Esophagus squamous epithelium (tissue), 5 donors: ENCODE measurements at regions not wholly inside any gene's neighbourhood (a gene's known extent, or its start where the extent isn't known, plus 50 kb on each side); places are given as distances from the start of the nearest gene placed in this dataset.

Source experiments
- DNase-seq: peaks from one replicate; lab custom pipeline; 2025; lab: John Stamatoyannopoulos, UW
- H3K27ac ChIP-seq, 4 donors: fragments of 200-600 bp; sonication (generic); one replicate each; pipeline ENCODE4 v1.5.1; 2016 to 2019; ENCODE audit warnings: mild to moderate bottlenecking in 1 of 4
- H3K27me3 ChIP-seq, 4 donors: fragments of 200-600 bp; sonication (generic); 1 replicate in 3 of 4; 2 replicates in 1 of 4; pipeline versions ENCODE4 v1.5.1 to v1.6.0; 2017 to 2021; ENCODE audit warnings: antibody characterized with exemption in 1 of 4
- H3K36me3 ChIP-seq, 3 donors: fragments of 200-600 bp; sonication (generic); one replicate each; pipeline ENCODE4 v1.5.1; 2016 to 2019
- H3K4me1 ChIP-seq, 3 donors: fragments of 200-600 bp; sonication (generic); one replicate each; pipeline ENCODE4 v1.5.1; 2017 to 2019
- H3K4me3 ChIP-seq, 4 donors: fragments of 200-600 bp; sonication (generic); 1 replicate in 3 of 4; 2 replicates in 1 of 4; pipeline ENCODE4 v1.5.1; 2016 to 2019; ENCODE audit warnings: mild to moderate bottlenecking in 2 of 4, moderate library complexity in 1 of 4
- H3K9me3 ChIP-seq, 3 donors: fragments of 200-600 bp; sonication (generic); one replicate each; pipeline ENCODE4 v1.5.1; 2016 to 2019
- POLR2A ChIP-seq, 4 donors: fragments of 450-650 bp; IDR thresholded peaks; one replicate each; pipeline ENCODE4 v1.6.1; 2017; ENCODE audit warnings: antibody characterized with exemption in 4 of 4, mild to moderate bottlenecking in 4 of 4, moderate library complexity in 3 of 4
- WGBS, 2 donors: methylation state at CpG; one replicate each; pipeline ENCODE4 v1.1.5; 2018; 5-methylcytosine and 5-hydroxymethylcytosine counted together
- intact Hi-C: fragments of 100-400 bp; cut with DNase I; formaldehyde crosslinking; loops from one replicate; pipeline ENCODE4 v1.15.0; 2022
- TF ChIP-seq, protein P1 (sequence below), 6 experiments: fragments of 450-650 bp in 4 of 6; fragments of 200-600 bp in 2 of 6; sonication (generic) in 2 of 6; IDR thresholded peaks; one replicate each; pipeline ENCODE4 v1.5.1; 2016 to 2019; ENCODE audit warnings: antibody characterized with exemption in 6 of 6, mild to moderate bottlenecking in 4 of 6, moderate library complexity in 4 of 6
- donor health status: DM: yes; HTN: yes; CAD: no.

DNA sequence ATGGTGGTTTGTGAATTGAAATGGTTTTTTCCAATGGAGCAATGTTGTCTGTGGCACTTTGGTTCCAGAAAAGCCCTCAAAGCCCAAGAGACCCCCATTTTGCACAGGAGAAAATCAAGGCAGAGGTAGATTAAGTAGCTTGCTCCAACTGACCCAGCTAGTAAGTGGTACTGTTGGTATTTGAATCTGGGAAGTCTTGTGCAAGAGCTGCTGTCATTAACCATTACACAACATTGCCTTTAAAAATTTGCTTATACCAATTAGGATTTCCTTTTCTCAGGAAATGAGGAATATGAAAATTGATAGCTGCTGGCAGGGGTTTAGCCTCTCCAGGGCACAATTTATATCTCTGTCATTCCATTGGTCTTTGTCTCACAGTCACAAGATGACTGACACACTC lies 102.4 kb upstream of the UBE3A start:
- intact Hi-C loops, result no loop called here
- H3K4me1 ChIP-seq, result peaks cover 6 to 31% (median 12%) of the 10 kb centered on the region in 3 donors
- no peak for TF ChIP-seq POLR2A (IDR thresholded peaks at IDR 0.05)
- TF ChIP-seq, protein P1, sequence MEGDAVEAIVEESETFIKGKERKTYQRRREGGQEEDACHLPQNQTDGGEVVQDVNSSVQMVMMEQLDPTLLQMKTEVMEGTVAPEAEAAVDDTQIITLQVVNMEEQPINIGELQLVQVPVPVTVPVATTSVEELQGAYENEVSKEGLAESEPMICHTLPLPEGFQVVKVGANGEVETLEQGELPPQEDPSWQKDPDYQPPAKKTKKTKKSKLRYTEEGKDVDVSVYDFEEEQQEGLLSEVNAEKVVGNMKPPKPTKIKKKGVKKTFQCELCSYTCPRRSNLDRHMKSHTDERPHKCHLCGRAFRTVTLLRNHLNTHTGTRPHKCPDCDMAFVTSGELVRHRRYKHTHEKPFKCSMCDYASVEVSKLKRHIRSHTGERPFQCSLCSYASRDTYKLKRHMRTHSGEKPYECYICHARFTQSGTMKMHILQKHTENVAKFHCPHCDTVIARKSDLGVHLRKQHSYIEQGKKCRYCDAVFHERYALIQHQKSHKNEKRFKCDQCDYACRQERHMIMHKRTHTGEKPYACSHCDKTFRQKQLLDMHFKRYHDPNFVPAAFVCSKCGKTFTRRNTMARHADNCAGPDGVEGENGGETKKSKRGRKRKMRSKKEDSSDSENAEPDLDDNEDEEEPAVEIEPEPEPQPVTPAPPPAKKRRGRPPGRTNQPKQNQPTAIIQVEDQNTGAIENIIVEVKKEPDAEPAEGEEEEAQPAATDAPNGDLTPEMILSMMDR (IDR thresholded peaks at IDR 0.05), result no peak
- H3K9me3 ChIP-seq, result no peaks in the 10 kb centered on the region
- no peak overlapping the region for H3K4me3 ChIP-seq
- no peaks in the 10 kb centered on the region for H3K27me3 ChIP-seq
- no peak overlapping the region for H3K27ac ChIP-seq
- no peaks in the 10 kb centered on the region for H3K36me3 ChIP-seq
- DNase-seq, result no peak

DNA sequence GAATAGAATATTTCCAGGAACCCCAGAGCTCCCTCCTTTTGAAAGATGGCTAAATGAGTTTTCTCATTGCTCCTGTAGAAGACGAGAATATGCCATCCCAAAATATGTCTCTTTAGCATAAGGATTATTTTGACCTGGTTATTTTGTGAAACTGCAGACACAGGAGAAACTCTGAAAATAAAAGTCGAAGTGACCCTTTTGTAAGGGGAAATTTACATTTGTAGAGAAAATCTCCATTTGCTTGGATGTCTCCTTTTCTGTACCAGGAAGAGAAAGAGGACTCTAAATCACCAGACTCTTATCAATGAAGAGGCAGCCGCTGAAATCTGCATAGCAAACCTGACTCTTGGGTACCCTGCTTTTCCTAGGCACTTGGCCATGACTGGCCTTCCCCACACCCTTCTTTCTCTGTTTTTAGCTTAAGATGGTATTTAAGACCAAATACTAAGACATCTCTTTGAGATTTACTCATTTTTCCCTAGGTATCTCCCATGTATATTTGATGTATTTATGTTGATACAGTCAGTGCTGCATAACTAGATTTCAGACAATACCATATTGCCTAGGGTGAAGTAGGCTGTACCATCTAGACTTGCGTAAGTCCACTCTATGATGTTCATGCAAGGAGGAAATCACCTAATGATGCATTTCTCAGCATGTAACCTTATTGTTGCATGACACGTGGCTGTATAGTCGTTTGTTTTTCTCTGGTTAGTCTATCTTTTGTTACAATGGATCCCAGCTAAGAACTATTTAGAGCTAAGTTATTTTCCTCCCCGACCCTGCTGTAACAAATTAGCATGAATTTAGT lies 98.2 kb upstream of the UBE3A start:
- no peak for DNase-seq
- no peak overlapping the region for H3K4me3 ChIP-seq
- no peak for TF ChIP-seq POLR2A (IDR thresholded peaks at IDR 0.05)
- TF ChIP-seq, protein P1 (IDR thresholded peaks at IDR 0.05), result no peak
- WGBS, 2 donors, result 60 to 62% methylated on average over 7 of the region's 7 CpGs
- H3K36me3 ChIP-seq, result no peaks in the 10 kb centered on the region
- H3K27me3 ChIP-seq, result no peaks in the 10 kb centered on the region
- no peaks in the 10 kb centered on the region for H3K9me3 ChIP-seq
- peaks cover 0 to 8% (median 0%) of the 10 kb centered on the region in 3 donors for H3K4me1 ChIP-seq
- no peak overlapping the region for H3K27ac ChIP-seq
- intact Hi-C loops, result no loop called here

DNA sequence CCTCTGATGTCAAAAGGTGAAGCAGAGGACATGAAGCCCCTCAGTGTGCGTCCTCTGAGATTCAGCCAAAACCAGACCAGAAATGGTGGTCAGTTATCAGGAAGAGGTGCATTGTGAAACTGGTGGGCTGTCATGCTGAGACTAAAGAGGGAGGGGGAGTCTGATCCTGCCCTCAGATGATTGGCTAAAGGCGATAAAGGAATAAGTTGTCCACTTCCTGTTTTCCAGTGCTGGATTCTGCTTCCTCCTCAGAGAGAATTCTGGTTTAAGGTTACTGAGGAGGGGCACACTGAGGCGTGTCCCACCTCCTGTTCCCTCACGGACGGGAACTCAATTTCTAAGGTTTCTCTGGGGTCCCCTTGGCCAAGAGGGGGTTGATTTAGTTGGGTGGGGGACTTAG lies 97.0 kb upstream of the UBE3A start:
- Histone ChIP-seq H3K4me1 (peaks cover 0 to 16% (median 0%) of the 10 kb centered on the region in 3 donors), H3K36me3 (no peaks in the 10 kb centered on the region), H3K4me3 (no peak overlapping the region), H3K27me3 (no peaks in the 10 kb centered on the region), H3K27ac (no peak overlapping the region), H3K9me3 (no peaks in the 10 kb centered on the region)
- no peak for TF ChIP-seq POLR2A (IDR thresholded peaks at IDR 0.05)
- TF ChIP-seq, protein P1 (IDR thresholded peaks at IDR 0.05), result no peak
- DNase-seq, result no peak
- intact Hi-C loops, result no loop called here
- WGBS, 2 donors, result 71 to 75% methylated on average over 5 of the region's 5 CpGs

DNA sequence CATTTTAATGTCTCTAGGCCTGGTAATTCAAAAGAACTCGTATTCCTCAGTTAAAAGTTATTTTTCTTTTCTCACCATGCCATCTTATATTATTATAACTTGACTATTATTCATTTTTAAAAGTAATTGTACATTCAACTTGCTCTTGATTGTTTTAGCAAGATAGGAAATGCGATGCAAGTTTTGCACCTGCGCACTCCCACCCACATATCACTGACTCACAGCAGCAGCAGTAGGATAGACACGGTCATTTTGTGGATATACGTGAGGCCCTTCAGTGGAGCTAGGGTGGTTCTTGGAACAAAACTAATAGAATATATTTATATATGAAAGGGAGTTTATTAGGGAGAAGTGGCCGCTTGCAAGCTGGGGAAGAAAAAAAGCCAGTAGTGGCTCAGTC lies 95.5 kb upstream of the UBE3A start:
- Histone ChIP-seq H3K4me1 (peaks cover 0 to 16% (median 0%) of the 10 kb centered on the region in 3 donors), H3K4me3 (no peak overlapping the region), H3K27ac (no peak overlapping the region), H3K9me3 (no peaks in the 10 kb centered on the region), H3K36me3 (no peaks in the 10 kb centered on the region), H3K27me3 (no peaks in the 10 kb centered on the region)
- WGBS, 2 donors, result 88 to 90% methylated on average over 6 of the region's 6 CpGs
- DNase-seq, result no peak
- intact Hi-C loops, result no loop called here
- TF ChIP-seq, protein P1 (IDR thresholded peaks at IDR 0.05), result no peak
- no peak for TF ChIP-seq POLR2A (IDR thresholded peaks at IDR 0.05)

DNA sequence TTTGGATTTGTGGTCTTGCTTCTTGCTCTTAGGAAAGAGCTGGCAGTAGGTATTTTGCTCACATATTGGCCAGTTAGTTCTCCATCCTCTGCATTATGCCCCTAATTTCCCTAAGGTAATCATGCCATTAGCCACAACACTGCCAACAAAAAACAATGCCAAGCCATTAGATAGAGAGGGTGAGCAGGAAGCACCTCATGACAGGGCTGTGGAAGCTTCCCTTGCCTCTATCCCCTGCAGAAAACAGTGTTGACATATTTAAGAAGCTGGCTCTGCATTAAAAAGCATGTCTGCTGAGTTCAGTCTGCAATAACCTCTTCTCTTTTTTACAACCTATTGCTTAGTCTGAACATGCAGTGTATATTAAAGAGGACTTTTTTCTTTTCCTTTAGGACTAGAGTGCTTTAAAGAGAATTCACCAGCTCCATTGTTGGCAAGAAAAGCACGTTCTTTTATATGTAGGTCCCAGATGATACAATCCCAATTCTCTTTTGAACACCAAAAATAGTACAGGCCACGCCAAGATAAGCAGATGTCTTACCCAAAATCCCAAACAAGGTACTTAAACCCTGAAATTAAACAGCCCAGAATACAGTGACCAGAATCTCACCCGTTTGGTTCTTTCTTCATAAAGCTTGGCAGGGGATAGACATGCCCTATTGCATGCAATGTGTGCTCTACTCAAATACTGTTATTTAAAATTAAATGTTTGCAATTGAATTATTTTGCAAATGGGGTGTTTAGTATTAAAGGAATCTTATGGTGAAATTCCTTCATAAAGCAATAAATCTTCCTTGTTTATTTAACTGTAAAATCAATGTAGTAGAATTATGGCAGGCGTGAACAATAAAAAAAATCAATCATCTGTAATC lies 93.7 kb upstream of the UBE3A start:
- Histone ChIP-seq H3K27me3 (no peaks in the 10 kb centered on the region), H3K4me3 (no peak overlapping the region), H3K9me3 (no peaks in the 10 kb centered on the region), H3K36me3 (no peaks in the 10 kb centered on the region), H3K27ac (no peak overlapping the region), H3K4me1 (peaks cover 0 to 16% (median 0%) of the 10 kb centered on the region in 3 donors)
- no peak for DNase-seq
- TF ChIP-seq, protein P1 (IDR thresholded peaks at IDR 0.05), result no peak
- TF ChIP-seq POLR2A (IDR thresholded peaks at IDR 0.05), result no peak
- intact Hi-C loops, result no loop called here
- WGBS, 2 donors, result 23 to 27% methylated on average over 4 of the region's 4 CpGs
